ENCODE measurements at regions not wholly inside any gene's neighbourhood (a gene's known extent, or its start where the extent isn't known, plus 50 kb on each side); places are given as distances from the start of the nearest gene placed in this dataset.

- Mint-ChIP-seq H3K9me3 (peaks cover 10% of the 10 kb centered on the region in 2 experiments), H3K4me1 (0 out of 4 replicates have a peak, but pooled peaks cover 0 to 2% of the 10 kb centered on the region in 2 experiments), H3K4me3 (no peak overlapping the region), H3K27ac (no peak overlapping the region), H3K36me3 (ENCODE audit: insufficient read depth in 1 of 3, low read depth in 3 of 3) (peaks cover 0 to 5% (median 0%) of the 10 kb centered on the region in 3 experiments; a peak in 1 of 7 replicates), H3K27me3 (ENCODE audit: low read depth) (peaks cover 16% of the 10 kb centered on the region)
- WGBS (ENCODE audit: extremely low coverage, insufficient read length, low lambda C conversion rate), result no CpG with 5 or more reads among the region's 3 CpGs
- H2AK5ac ChIP-seq (ENCODE audit: insufficient read length, low read length), result no peak overlapping the region
- no peaks in the 10 kb centered on the region for H3K4me1 ChIP-seq (ENCODE audit: insufficient read depth, low read length)
- no peak overlapping the region for H2BK5ac ChIP-seq (ENCODE audit: insufficient read length, low read length)
- H4K20me1 ChIP-seq (ENCODE audit: control insufficient read depth, insufficient read depth, insufficient read length), result no peaks in the 10 kb centered on the region
- H3T11ph ChIP-seq (ENCODE audit: low read length), result no peak overlapping the region
- no peak overlapping the region for H3K23ac ChIP-seq (ENCODE audit: insufficient read length, low read depth, low read length)
- H3K9ac ChIP-seq (ENCODE audit: extremely low read depth, insufficient read length, low read length), result no peak overlapping the region
- H4K5ac ChIP-seq (ENCODE audit: insufficient read length, low read depth, low read length), result no peak overlapping the region
- no peaks in the 10 kb centered on the region for H3K79me2 ChIP-seq (ENCODE audit: insufficient read depth, low read length)
- no peak for TF ChIP-seq CTCF (conservative IDR thresholded peaks at IDR 0.05)
- H3K4ac ChIP-seq (ENCODE audit: low read depth, low read length), result no peak overlapping the region
- H3K27me3 ChIP-seq (ENCODE audit: insufficient read depth, low read length), result no peaks in the 10 kb centered on the region
- H2BK120ac ChIP-seq (ENCODE audit: low read depth, low read length, poor library complexity, severe bottlenecking), result no peak overlapping the region
- H3K4me2 ChIP-seq (ENCODE audit: insufficient read depth, insufficient read length, low read length), result no peak overlapping the region
- H2AFZ ChIP-seq (ENCODE audit: low read length), result no peak overlapping the region
- no peaks in the 10 kb centered on the region for H3K9me3 ChIP-seq (ENCODE audit: control insufficient read depth, low read depth, low read length)
- H3K79me1 ChIP-seq (ENCODE audit: insufficient read depth, low read depth, low read length, poor library complexity, severe bottlenecking), result no peaks in the 10 kb centered on the region
- no peaks in the 10 kb centered on the region for H3K23me2 ChIP-seq (ENCODE audit: insufficient read length, low read depth, low read length, poor library complexity, severe bottlenecking)
- no peak overlapping the region for H4K8ac ChIP-seq (replicated peaks; ENCODE audit: insufficient read length, low read depth, low read length)
- H4K91ac ChIP-seq (ENCODE audit: insufficient read length, low read depth, low read length), result no peak overlapping the region
- no peak overlapping the region for H2BK20ac ChIP-seq (ENCODE audit: low read depth, low read length, poor library complexity, severe bottlenecking)
- H3K27ac ChIP-seq (ENCODE audit: insufficient read length, low read depth, low read length), result no peak overlapping the region
- no peak overlapping the region for H2BK12ac ChIP-seq (ENCODE audit: insufficient read length, low read depth, low read length)
- DNase-seq, result no peak
- no peak overlapping the region for H2BK15ac ChIP-seq (ENCODE audit: low read depth, low read length)
- H3K14ac ChIP-seq (ENCODE audit: insufficient read depth, low read length), result no peak overlapping the region
- no peak overlapping the region for H3K18ac ChIP-seq (ENCODE audit: insufficient read length, low read depth, low read length)
- H3K56ac ChIP-seq (ENCODE audit: insufficient read length, low read depth, low read length), result no peak overlapping the region
These were observed 59.0 kb upstream of the NKD1 start for GRCh38 chr16:50489182-50489581.

All from H9 (cell line).